ENCODE measurements at regions not wholly inside any gene's neighbourhood (a gene's known extent, or its start where the extent isn't known, plus 50 kb on each side); places are given as distances from the start of the nearest gene placed in this dataset.

DNA sequence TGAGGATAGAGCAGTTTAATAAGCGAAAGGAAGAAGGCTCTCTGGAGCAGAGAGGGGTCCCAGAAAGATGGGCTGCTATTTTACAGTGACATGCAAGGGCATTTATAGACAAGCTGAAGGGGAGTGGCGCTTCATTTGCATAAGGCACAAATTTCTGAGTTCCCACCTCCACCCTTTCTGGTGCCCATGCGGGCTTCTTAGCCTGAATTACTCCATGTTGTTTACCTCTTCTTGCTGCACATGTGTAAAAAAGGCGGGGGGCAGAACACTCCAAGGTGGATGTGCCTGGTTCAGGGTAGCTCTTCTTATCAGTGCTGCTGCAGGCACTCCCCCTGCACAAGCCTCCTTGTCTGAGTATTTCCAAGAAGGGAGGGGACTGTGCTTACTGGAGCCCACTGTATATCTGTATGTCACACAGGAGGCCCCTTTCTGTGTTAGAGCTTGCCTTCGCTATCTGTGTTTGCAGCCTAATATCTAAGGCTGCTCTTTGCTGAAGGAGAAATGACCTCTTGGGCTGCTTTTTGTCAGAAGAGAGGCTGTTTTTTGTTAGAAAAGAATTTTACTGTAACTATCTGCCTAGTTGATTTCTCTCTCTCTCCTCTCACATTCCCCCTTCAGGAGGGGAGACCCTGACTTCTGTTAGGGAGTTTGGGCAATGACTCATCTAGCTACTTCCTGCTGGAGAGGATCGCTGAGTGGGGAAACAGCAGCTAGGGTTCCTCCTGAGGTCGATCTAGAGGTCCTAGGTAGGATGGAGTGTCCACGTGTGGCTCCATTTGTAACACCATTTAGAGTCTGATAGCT lies 1057.0 kb upstream of the CNTN5 start (continued):
- TF ChIP-seq, protein P1, sequence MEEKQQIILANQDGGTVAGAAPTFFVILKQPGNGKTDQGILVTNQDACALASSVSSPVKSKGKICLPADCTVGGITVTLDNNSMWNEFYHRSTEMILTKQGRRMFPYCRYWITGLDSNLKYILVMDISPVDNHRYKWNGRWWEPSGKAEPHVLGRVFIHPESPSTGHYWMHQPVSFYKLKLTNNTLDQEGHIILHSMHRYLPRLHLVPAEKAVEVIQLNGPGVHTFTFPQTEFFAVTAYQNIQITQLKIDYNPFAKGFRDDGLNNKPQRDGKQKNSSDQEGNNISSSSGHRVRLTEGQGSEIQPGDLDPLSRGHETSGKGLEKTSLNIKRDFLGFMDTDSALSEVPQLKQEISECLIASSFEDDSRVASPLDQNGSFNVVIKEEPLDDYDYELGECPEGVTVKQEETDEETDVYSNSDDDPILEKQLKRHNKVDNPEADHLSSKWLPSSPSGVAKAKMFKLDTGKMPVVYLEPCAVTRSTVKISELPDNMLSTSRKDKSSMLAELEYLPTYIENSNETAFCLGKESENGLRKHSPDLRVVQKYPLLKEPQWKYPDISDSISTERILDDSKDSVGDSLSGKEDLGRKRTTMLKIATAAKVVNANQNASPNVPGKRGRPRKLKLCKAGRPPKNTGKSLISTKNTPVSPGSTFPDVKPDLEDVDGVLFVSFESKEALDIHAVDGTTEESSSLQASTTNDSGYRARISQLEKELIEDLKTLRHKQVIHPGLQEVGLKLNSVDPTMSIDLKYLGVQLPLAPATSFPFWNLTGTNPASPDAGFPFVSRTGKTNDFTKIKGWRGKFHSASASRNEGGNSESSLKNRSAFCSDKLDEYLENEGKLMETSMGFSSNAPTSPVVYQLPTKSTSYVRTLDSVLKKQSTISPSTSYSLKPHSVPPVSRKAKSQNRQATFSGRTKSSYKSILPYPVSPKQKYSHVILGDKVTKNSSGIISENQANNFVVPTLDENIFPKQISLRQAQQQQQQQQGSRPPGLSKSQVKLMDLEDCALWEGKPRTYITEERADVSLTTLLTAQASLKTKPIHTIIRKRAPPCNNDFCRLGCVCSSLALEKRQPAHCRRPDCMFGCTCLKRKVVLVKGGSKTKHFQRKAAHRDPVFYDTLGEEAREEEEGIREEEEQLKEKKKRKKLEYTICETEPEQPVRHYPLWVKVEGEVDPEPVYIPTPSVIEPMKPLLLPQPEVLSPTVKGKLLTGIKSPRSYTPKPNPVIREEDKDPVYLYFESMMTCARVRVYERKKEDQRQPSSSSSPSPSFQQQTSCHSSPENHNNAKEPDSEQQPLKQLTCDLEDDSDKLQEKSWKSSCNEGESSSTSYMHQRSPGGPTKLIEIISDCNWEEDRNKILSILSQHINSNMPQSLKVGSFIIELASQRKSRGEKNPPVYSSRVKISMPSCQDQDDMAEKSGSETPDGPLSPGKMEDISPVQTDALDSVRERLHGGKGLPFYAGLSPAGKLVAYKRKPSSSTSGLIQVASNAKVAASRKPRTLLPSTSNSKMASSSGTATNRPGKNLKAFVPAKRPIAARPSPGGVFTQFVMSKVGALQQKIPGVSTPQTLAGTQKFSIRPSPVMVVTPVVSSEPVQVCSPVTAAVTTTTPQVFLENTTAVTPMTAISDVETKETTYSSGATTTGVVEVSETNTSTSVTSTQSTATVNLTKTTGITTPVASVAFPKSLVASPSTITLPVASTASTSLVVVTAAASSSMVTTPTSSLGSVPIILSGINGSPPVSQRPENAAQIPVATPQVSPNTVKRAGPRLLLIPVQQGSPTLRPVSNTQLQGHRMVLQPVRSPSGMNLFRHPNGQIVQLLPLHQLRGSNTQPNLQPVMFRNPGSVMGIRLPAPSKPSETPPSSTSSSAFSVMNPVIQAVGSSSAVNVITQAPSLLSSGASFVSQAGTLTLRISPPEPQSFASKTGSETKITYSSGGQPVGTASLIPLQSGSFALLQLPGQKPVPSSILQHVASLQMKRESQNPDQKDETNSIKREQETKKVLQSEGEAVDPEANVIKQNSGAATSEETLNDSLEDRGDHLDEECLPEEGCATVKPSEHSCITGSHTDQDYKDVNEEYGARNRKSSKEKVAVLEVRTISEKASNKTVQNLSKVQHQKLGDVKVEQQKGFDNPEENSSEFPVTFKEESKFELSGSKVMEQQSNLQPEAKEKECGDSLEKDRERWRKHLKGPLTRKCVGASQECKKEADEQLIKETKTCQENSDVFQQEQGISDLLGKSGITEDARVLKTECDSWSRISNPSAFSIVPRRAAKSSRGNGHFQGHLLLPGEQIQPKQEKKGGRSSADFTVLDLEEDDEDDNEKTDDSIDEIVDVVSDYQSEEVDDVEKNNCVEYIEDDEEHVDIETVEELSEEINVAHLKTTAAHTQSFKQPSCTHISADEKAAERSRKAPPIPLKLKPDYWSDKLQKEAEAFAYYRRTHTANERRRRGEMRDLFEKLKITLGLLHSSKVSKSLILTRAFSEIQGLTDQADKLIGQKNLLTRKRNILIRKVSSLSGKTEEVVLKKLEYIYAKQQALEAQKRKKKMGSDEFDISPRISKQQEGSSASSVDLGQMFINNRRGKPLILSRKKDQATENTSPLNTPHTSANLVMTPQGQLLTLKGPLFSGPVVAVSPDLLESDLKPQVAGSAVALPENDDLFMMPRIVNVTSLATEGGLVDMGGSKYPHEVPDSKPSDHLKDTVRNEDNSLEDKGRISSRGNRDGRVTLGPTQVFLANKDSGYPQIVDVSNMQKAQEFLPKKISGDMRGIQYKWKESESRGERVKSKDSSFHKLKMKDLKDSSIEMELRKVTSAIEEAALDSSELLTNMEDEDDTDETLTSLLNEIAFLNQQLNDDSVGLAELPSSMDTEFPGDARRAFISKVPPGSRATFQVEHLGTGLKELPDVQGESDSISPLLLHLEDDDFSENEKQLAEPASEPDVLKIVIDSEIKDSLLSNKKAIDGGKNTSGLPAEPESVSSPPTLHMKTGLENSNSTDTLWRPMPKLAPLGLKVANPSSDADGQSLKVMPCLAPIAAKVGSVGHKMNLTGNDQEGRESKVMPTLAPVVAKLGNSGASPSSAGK (IDR thresholded peaks at IDR 0.05), result peak; percentile 92
- TF ChIP-seq, protein P2, sequence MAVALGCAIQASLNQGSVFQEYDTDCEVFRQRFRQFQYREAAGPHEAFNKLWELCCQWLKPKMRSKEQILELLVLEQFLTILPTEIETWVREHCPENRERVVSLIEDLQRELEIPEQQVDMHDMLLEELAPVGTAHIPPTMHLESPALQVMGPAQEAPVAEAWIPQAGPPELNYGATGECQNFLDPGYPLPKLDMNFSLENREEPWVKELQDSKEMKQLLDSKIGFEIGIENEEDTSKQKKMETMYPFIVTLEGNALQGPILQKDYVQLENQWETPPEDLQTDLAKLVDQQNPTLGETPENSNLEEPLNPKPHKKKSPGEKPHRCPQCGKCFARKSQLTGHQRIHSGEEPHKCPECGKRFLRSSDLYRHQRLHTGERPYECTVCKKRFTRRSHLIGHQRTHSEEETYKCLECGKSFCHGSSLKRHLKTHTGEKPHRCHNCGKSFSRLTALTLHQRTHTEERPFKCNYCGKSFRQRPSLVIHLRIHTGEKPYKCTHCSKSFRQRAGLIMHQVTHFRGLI (CRISPR knock-in tag; IDR thresholded peaks at IDR 0.05), result peak; percentile 96
- TF ChIP-seq, protein P3, sequence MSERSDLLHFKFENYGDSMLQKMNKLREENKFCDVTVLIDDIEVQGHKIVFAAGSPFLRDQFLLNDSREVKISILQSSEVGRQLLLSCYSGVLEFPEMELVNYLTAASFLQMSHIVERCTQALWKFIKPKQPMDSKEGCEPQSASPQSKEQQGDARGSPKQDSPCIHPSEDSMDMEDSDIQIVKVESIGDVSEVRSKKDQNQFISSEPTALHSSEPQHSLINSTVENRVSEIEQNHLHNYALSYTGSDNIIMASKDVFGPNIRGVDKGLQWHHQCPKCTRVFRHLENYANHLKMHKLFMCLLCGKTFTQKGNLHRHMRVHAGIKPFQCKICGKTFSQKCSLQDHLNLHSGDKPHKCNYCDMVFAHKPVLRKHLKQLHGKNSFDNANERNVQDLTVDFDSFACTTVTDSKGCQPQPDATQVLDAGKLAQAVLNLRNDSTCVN (CRISPR knock-in tag; IDR thresholded peaks at IDR 0.05), result peak; percentile 97
- TF ChIP-seq FOXK2 (conservative IDR thresholded peaks at IDR 0.05 in 1 of 2, IDR thresholded peaks at IDR 0.05 in 1 of 2; ENCODE audit: low read depth in 2 of 2), result peak; percentile 96 to 98
- peak; percentile 100 for TF ChIP-seq NR4A1 (CRISPR knock-in tag; IDR thresholded peaks at IDR 0.05)
- peak; percentile 100 for TF ChIP-seq NR4A1 (tag; IDR thresholded peaks at IDR 0.05)
- TF ChIP-seq, protein P4, sequence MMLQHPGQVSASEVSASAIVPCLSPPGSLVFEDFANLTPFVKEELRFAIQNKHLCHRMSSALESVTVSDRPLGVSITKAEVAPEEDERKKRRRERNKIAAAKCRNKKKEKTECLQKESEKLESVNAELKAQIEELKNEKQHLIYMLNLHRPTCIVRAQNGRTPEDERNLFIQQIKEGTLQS (IDR thresholded peaks at IDR 0.05), result peak; percentile 96
- TF ChIP-seq, protein P4 (CRISPR knock-in tag; conservative IDR thresholded peaks at IDR 0.05), result peak; percentile 86; the same call in 1 of the 2 replicates
- TF ChIP-seq DMBX1 (CRISPR knock-in tag; IDR thresholded peaks at IDR 0.05; ENCODE audit: borderline replicate concordance), result peak; percentile 100
- TF ChIP-seq RFX7 (CRISPR knock-in tag; IDR thresholded peaks at IDR 0.05), result peak; percentile 96

All from K562 (cell line).